K562 (cell line): ENCODE measurements at regions not wholly inside any gene's neighbourhood (a gene's known extent, or its start where the extent isn't known, plus 50 kb on each side); places are given as distances from the start of the nearest gene placed in this dataset.

ENCODE experiments used
- ATAC-seq: fragments of 200-7000 bp; cut with Tn5 transposase; 3 replicates; pipeline ENCODE4 v1.9.1; 2020; ENCODE audit warnings: moderate library complexity
- BruUV-seq: library from RNA; stranded (reverse); fragments of 400-500 nt; replicated peaks from 2 replicates; lab custom pipeline; 2021; lab: Mats Ljungman, UMichigan
- CTCF ChIA-PET: fragments of 300-600 bp; formaldehyde crosslinking; extraction: SDS; loops from one replicate; lab custom pipeline; 2021; ENCODE audit warnings: low intra/inter-chr PET ratio; lab: Yijun Ruan, JAX
- POLR2A ChIA-PET: fragments of 300-600, 350-650 bp; sonication (Branson Sonifier 250); formaldehyde crosslinking; extraction: SDS; loops from one replicate; lab custom pipeline; 2021; ENCODE audit warnings: antibody characterized with exemption, inconsistent platforms; lab: Yijun Ruan, JAX
- DNase-seq, 4 experiments: peaks; one replicate each; pipeline versions ENCODE4 v3.0.0 to v3.0.0-alpha.2; 2011 to 2018; ENCODE audit warnings: low spot score in 3 of 4, mixed read lengths in 3 of 4; ENCODE audit errors: extremely low read depth in 1 of 4
- FAIRE-seq: peaks from 2 replicates; lab custom pipeline; 2011; peaks lifted over from hg19 to GRCh38; lab: Jason Lieb, UNC
- H2AFZ ChIP-seq: 2 replicates; pipeline ENCODE4 v1.6.0; 2011; ENCODE audit warnings: low read depth, low read length, control low read depth, inconsistent platforms
- H3K27ac ChIP-seq: fragments of 200-600 bp; 3 replicates; pipeline ENCODE4 v1.8.0; 2011; ENCODE audit warnings: low read depth, mild to moderate bottlenecking, control low read depth, inconsistent platforms, low read length, moderate library complexity, mixed read lengths; ENCODE audit errors: extremely low read depth
- H3K27me3 ChIP-seq, 2 experiments: fragments of 300-600 bp in 1 of 2; 2 replicates in 1 of 2; 3 replicates in 1 of 2; pipeline versions ENCODE4 v1.6.0 to v1.8.0; 2011; ENCODE audit warnings: inconsistent platforms in 2 of 2, low read length in 2 of 2, mild to moderate bottlenecking in 1 of 2, mixed read lengths in 1 of 2, moderate library complexity in 1 of 2; ENCODE audit not compliant: control insufficient read depth in 2 of 2, insufficient read depth in 2 of 2
- H3K36me3 ChIP-seq: fragments of 300-600 bp; 3 replicates; pipeline ENCODE4 v1.8.0; 2011; ENCODE audit warnings: mild to moderate bottlenecking, low read length, inconsistent platforms; ENCODE audit not compliant: control insufficient read depth, insufficient read depth
- H3K4me1 ChIP-seq, 2 experiments: fragments of 200-600 bp in 1 of 2; replicated peaks in 1 of 2; 2 replicates in 1 of 2; 3 replicates in 1 of 2; pipeline versions ENCODE4 v1.5.1 to v1.8.0; 2011; ENCODE audit warnings: inconsistent platforms in 2 of 2, low read length in 2 of 2, mild to moderate bottlenecking in 1 of 2, mixed read lengths in 1 of 2, moderate library complexity in 1 of 2; ENCODE audit not compliant: control insufficient read depth in 2 of 2, insufficient read depth in 2 of 2
- H3K4me2 ChIP-seq: 2 replicates; pipeline ENCODE4 v1.6.1; 2011; ENCODE audit warnings: low read length, control low read depth, inconsistent platforms, mixed read lengths; ENCODE audit not compliant: insufficient read depth
- H3K4me3 ChIP-seq: fragments of 200-600 bp; sonication (generic), shearing (Covaris generic); 2 replicates; pipeline ENCODE4 v1.5.1; 2016; ENCODE audit warnings: control low read depth, inconsistent platforms
- H3K79me2 ChIP-seq: fragments of 200-600 bp; 3 replicates; pipeline ENCODE4 v1.8.0; 2011; ENCODE audit warnings: low read length, inconsistent platforms; ENCODE audit not compliant: control insufficient read depth, insufficient read depth
- H3K9ac ChIP-seq, 2 experiments: 2 replicates each; pipeline versions ENCODE4 v1.6.0 to v1.6.1; 2011; ENCODE audit warnings: low read depth in 2 of 2, low read length in 2 of 2, control low read depth in 1 of 2, inconsistent platforms in 1 of 2, mild to moderate bottlenecking in 1 of 2, mixed read lengths in 1 of 2; ENCODE audit not compliant: insufficient read depth in 1 of 2
- H3K9me1 ChIP-seq: one replicate; pipeline ENCODE4 v1.6.0; 2011; ENCODE audit warnings: inconsistent platforms, mild to moderate bottlenecking, low read length, moderate library complexity; ENCODE audit not compliant: control insufficient read depth, insufficient read depth
- H3K9me3 ChIP-seq: replicated peaks from 2 replicates; pipeline ENCODE4 v1.5.1; 2011; ENCODE audit warnings: low read depth, low read length, inconsistent platforms; ENCODE audit not compliant: control insufficient read depth, insufficient read depth
- H4K20me1 ChIP-seq: replicated peaks from 2 replicates; pipeline ENCODE4 v1.6.1; 2011; ENCODE audit warnings: low read length, inconsistent platforms, mixed read lengths; ENCODE audit not compliant: control insufficient read depth, insufficient read depth
- CSDE1 ChIP-seq, 2 experiments: fragments of 450-650 bp; IDR thresholded peaks; 2 replicates each; pipeline ENCODE4 v1.6.1; 2016; ENCODE audit warnings: mild to moderate bottlenecking in 1 of 2
- ETV5 ChIP-seq: sonication (generic); formaldehyde crosslinking; IDR thresholded peaks from 2 replicates; pipeline ENCODE4 v1.4.0; 2020; ENCODE audit warnings: low read depth, mild to moderate bottlenecking, missing genetic modification reagents
- JUNB ChIP-seq: fragments of 450-650 bp; formaldehyde crosslinking; conservative IDR thresholded peaks from 2 replicates; pipeline ENCODE4 v1.4.0; 2020; ENCODE audit warnings: mild to moderate bottlenecking
- MAX ChIP-seq: sonication (generic); formaldehyde crosslinking; IDR thresholded peaks from 2 replicates; pipeline ENCODE4 v1.9.0; 2022; ENCODE audit warnings: mild to moderate bottlenecking, missing genetic modification reagents
- MNT ChIP-seq, 2 experiments: fragments of 450-650 bp; conservative IDR thresholded peaks; 2 replicates each; pipeline ENCODE4 v1.6.1; 2017; ENCODE audit warnings: mild to moderate bottlenecking in 2 of 2, moderate library complexity in 2 of 2
- NFIC ChIP-seq: fragments of 450-650 bp; IDR thresholded peaks from 2 replicates; pipeline ENCODE4 v1.6.1; 2017; ENCODE audit warnings: mild to moderate bottlenecking, inconsistent platforms
- SREBF1 ChIP-seq: fragments of 150-350 bp; IDR thresholded peaks from 2 replicates; pipeline ENCODE4 v1.6.1; 2014; ENCODE audit warnings: antibody characterized with exemption, low read depth, low read length, borderline replicate concordance
- STAT6 ChIP-seq: sonication (generic); formaldehyde crosslinking; IDR thresholded peaks from 2 replicates; pipeline ENCODE4 v1.8.1; 2023; ENCODE audit warnings: mild to moderate bottlenecking, missing genetic modification reagents
- TCFL5 ChIP-seq: fragments of 250-450 bp; sonication (Bioruptor Pico); conservative IDR thresholded peaks from 2 replicates; pipeline ENCODE4 v1.6.1; 2021; ENCODE audit warnings: mild to moderate bottlenecking, moderate library complexity, matching md5 sums
- ZKSCAN8 ChIP-seq: fragments of 200-800 bp; sonication (Bioruptor generic); IDR thresholded peaks from 2 replicates; pipeline ENCODE4 v1.6.1; 2016; ENCODE audit warnings: missing genetic modification characterization, missing compliant biosample characterization
- ZNF12 ChIP-seq: sonication (generic); formaldehyde crosslinking; IDR thresholded peaks from 2 replicates; pipeline ENCODE4 v1.4.0; 2020; ENCODE audit warnings: mild to moderate bottlenecking, missing genetic modification reagents
- ZNF197 ChIP-seq: fragments of 200-800 bp; sonication (Bioruptor generic); IDR thresholded peaks from 2 replicates; pipeline ENCODE4 v1.6.1; 2016; ENCODE audit warnings: low read depth, missing genetic modification characterization, missing compliant biosample characterization
- ZNF57 ChIP-seq: fragments of 450-650 bp; formaldehyde crosslinking; IDR thresholded peaks from 2 replicates; pipeline ENCODE4 v1.4.0; 2020; ENCODE audit warnings: mild to moderate bottlenecking, moderate library complexity
- in situ Hi-C: fragments of 300-500 bp; cut with MboI; formaldehyde crosslinking; loops from 4 replicates; pipeline ENCODE4 v1.15.0; 2018; ENCODE audit warnings: inconsistent platforms, mixed read lengths
- intact Hi-C: fragments of 100-400 bp; cut with micrococcal nuclease; formaldehyde crosslinking; loops from 2 replicates; pipeline ENCODE4 v1.14.2; 2022

GRCh38 chr5:84874196-84874595 lies 489.5 kb upstream of the EDIL3 start:
- POLR2A ChIA-PET = no interaction called here
- no peaks in the 10 kb centered on the region for H3K4me1 ChIP-seq

More at GRCh38 chr5:84874196-84874595, 489.5 kb upstream of the EDIL3 start:
- Histone ChIP-seq H3K27me3 (no peaks in the 10 kb centered on the region), H3K27ac (no peak overlapping the region), H4K20me1 (no peaks in the 10 kb centered on the region), H2AFZ (no peak overlapping the region), H3K9me3 (no peaks in the 10 kb centered on the region), H3K79me2 (no peaks in the 10 kb centered on the region), H3K4me2 (no peak overlapping the region), H3K36me3 (no peaks in the 10 kb centered on the region), H3K9ac (no peak overlapping the region), H3K9me1 (no peaks in the 10 kb centered on the region), H3K4me3 (no peak overlapping the region)
- no TSS peak for BruUV-seq
- FAIRE-seq (no peak), ATAC-seq (no peak), DNase-seq (no peak)
- in situ Hi-C loops = no loop called here
- CTCF ChIA-PET = no interaction called here
- intact Hi-C loops = no loop called here
- no peak for TF ChIP-seq SREBF1
- TF ChIP-seq TCFL5 (CRISPR knock-in tag) = no peak
- TF ChIP-seq NFIC = no peak
- no peak for TF ChIP-seq ZKSCAN8 (CRISPR knock-in tag)
- no peak for TF ChIP-seq MAX (CRISPR knock-in tag)
- no peak for TF ChIP-seq ZNF197
- no peak for TF ChIP-seq ZNF12 (CRISPR knock-in tag)
- no peak for TF ChIP-seq STAT6 (CRISPR knock-in tag)
- no peak for TF ChIP-seq MNT (conservative IDR thresholded peaks at IDR 0.05)
- TF ChIP-seq CSDE1 (IDR thresholded peaks at IDR 0.05) = no peak
- no peak for TF ChIP-seq JUNB (CRISPR knock-in tag)
- no peak for TF ChIP-seq ETV5 (CRISPR knock-in tag)
- TF ChIP-seq ZNF57 = no peak
